Astrocyte of the spinal cord (primary cell): ENCODE measurements at regions not wholly inside any gene's neighbourhood (a gene's known extent, or its start where the extent isn't known, plus 50 kb on each side); places are given as distances from the start of the nearest gene placed in this dataset.

ENCODE experiments used
- DNase-seq: peaks from one replicate; pipeline ENCODE4 v3.0.0; 2011; ENCODE audit warnings: low read depth, low spot score
- H3K4me3 ChIP-seq: 2 replicates; pipeline ENCODE4 v1.5.1; 2011; ENCODE audit warnings: low read depth, mild to moderate bottlenecking, low read length, moderate library complexity
- CTCF ChIP-seq: IDR thresholded peaks from 2 replicates; pipeline ENCODE4 v1.5.1; 2012; ENCODE audit warnings: low read depth, mild to moderate bottlenecking, low read length, inconsistent platforms
- in situ Hi-C: cut with HindIII; loops from 2 replicates; pipeline ENCODE4 v1.10.0; 2017; ENCODE audit warnings: low sequenced_read_pairs

GRCh38 chr1:240709676-240710075 is 97.7 kb upstream of the GREM2 start:
- H3K4me3 ChIP-seq = no peak overlapping the region
- in situ Hi-C loops = no loop called here
- no peak for TF ChIP-seq CTCF
- DNase-seq = no peak

- TF ChIP-seq CTCF = no peak
These were observed 94.4 kb upstream of the GREM2 start for GRCh38 chr1:240706150-240706935.

GRCh38 chr1:240705579-240705978 is 93.6 kb upstream of the GREM2 start:
- no peak for TF ChIP-seq CTCF
- in situ Hi-C loops = no loop called here
- peak; percentile 50 for DNase-seq
- H3K4me3 ChIP-seq = no peak overlapping the region

More at GRCh38 chr1:240706150-240706935, 94.4 kb upstream of the GREM2 start:
- no peak overlapping the region for H3K4me3 ChIP-seq
- DNase-seq = no peak
- in situ Hi-C loops = no loop called here

GRCh38 chr1:240701412-240701811 is 89.5 kb upstream of the GREM2 start:
- H3K4me3 ChIP-seq = no peak overlapping the region
- peak; percentile 65 for DNase-seq
- in situ Hi-C loops = no loop called here
- no peak for TF ChIP-seq CTCF

GRCh38 chr1:240695416-240695815 is 83.5 kb upstream of the GREM2 start:
- TF ChIP-seq CTCF = no peak
- no peak for DNase-seq
- in situ Hi-C loops = no loop called here
- no peak overlapping the region for H3K4me3 ChIP-seq

- in situ Hi-C loops = no loop called here
- H3K4me3 ChIP-seq = no peak overlapping the region
- DNase-seq = no peak
- TF ChIP-seq CTCF = no peak
These were observed 81.9 kb upstream of the GREM2 start for GRCh38 chr1:240693844-240694243.
